AG09319 (cell line): ENCODE measurements at regions not wholly inside any gene's neighbourhood (a gene's known extent, or its start where the extent isn't known, plus 50 kb on each side); places are given as distances from the start of the nearest gene placed in this dataset.

Experiments used
- DNase-seq: peaks from one replicate; pipeline ENCODE4 v3.0.0-alpha.2; 2010; ENCODE audit warnings: low read depth; ENCODE audit errors: extremely low read depth
- CTCF ChIP-seq: IDR thresholded peaks from 2 replicates; pipeline ENCODE4 v1.5.1; 2011; ENCODE audit warnings: low read depth, mild to moderate bottlenecking, inconsistent platforms, low read length, moderate library complexity

GRCh38 chr11:69943066-69943465 is 123.8 kb upstream of the FGF3 start:
- TF ChIP-seq CTCF: peak; percentile 19
- no peak for DNase-seq

- no peak for TF ChIP-seq CTCF
- no peak for DNase-seq
These were observed 124.3 kb upstream of the FGF3 start for GRCh38 chr11:69943506-69943905.

GRCh38 chr11:69944146-69944795 is 125.1 kb upstream of the FGF3 start:
- no peak for TF ChIP-seq CTCF
- DNase-seq: no peak

- no peak for TF ChIP-seq CTCF
- DNase-seq: no peak
These were observed 125.9 kb upstream of the FGF3 start for GRCh38 chr11:69945157-69945556.

- TF ChIP-seq CTCF: no peak
- no peak for DNase-seq
These were observed 128.0 kb upstream of the FGF3 start for GRCh38 chr11:69947059-69947792.

GRCh38 chr11:69947793-69948255 is 128.6 kb upstream of the FGF3 start:
- DNase-seq: no peak
- TF ChIP-seq CTCF: no peak
